Liver (tissue), 8 donors: ENCODE measurements at regions not wholly inside any gene's neighbourhood (a gene's known extent, or its start where the extent isn't known, plus 50 kb on each side); places are given as distances from the start of the nearest gene placed in this dataset.

Source experiments
- DNase-seq: peaks from one replicate; pipeline ENCODE4 v3.0.0-alpha.2; 2017; ENCODE audit warnings: low spot score
- H3K27ac ChIP-seq, 2 donors: one replicate each; pipeline ENCODE4 v1.7.0; 2013; ENCODE audit warnings: inconsistent platforms in 2 of 2, low read length in 2 of 2, control low read depth in 1 of 2, low read depth in 1 of 2, mild to moderate bottlenecking in 1 of 2
- H3K27me3 ChIP-seq, 4 donors: one replicate each; pipeline versions ENCODE4 v1.6.1 to v1.7.0; 2013; ENCODE audit warnings: low read length in 3 of 4, inconsistent platforms in 1 of 4, mild to moderate bottlenecking in 1 of 4, moderate library complexity in 1 of 4; ENCODE audit not compliant: control insufficient read depth in 4 of 4, insufficient read depth in 4 of 4
- H3K36me3 ChIP-seq, 4 donors: one replicate each; pipeline versions ENCODE4 v1.6.1 to v1.7.0; 2013; ENCODE audit warnings: low read length in 3 of 4, mild to moderate bottlenecking in 3 of 4, low read depth in 1 of 4, moderate library complexity in 1 of 4; ENCODE audit not compliant: control insufficient read depth in 4 of 4, insufficient read depth in 3 of 4
- H3K4me1 ChIP-seq, 4 donors: one replicate each; pipeline versions ENCODE4 v1.6.1 to v1.7.0; 2013; ENCODE audit warnings: low read length in 3 of 4, mild to moderate bottlenecking in 3 of 4, moderate library complexity in 1 of 4; ENCODE audit not compliant: control insufficient read depth in 4 of 4, insufficient read depth in 4 of 4
- H3K4me3 ChIP-seq, 3 donors: one replicate each; pipeline versions ENCODE4 v1.6.1 to v1.7.0; 2013; ENCODE audit warnings: low read length in 3 of 3, control low read depth in 1 of 3, low read depth in 1 of 3, mild to moderate bottlenecking in 1 of 3
- H3K9ac ChIP-seq, 2 donors: one replicate each; pipeline ENCODE4 v1.7.0; 2013; ENCODE audit warnings: low read length in 2 of 2, mild to moderate bottlenecking in 2 of 2, moderate library complexity in 2 of 2, control low read depth in 1 of 2, low read depth in 1 of 2
- H3K9me3 ChIP-seq, 4 donors: one replicate each; pipeline versions ENCODE4 v1.6.1 to v1.7.0; 2013; ENCODE audit warnings: low read length in 3 of 4; ENCODE audit not compliant: control insufficient read depth in 4 of 4
- CTCF ChIP-seq: fragments of 150-350 bp; IDR thresholded peaks from 2 replicates; pipeline ENCODE4 v1.5.1; 2017; ENCODE audit warnings: improper control_type of control experiment, low read depth, low read length; ENCODE audit not compliant: missing input control
- EGR1 ChIP-seq, 2 donors: IDR thresholded peaks; 2 replicates each; pipeline ENCODE4 v1.6.1; 2016 to 2018; ENCODE audit warnings: antibody characterized with exemption in 2 of 2, low read depth in 2 of 2
- FOXA1 ChIP-seq: IDR thresholded peaks from 2 replicates; pipeline ENCODE4 v1.6.1; 2016; ENCODE audit warnings: antibody characterized with exemption
- FOXA2 ChIP-seq: IDR thresholded peaks from 2 replicates; pipeline ENCODE4 v1.6.1; 2016; ENCODE audit warnings: antibody characterized with exemption
- HNF4A ChIP-seq, 2 donors: conservative IDR thresholded peaks; 2 replicates each; pipeline ENCODE4 v1.6.1; 2016; ENCODE audit warnings: antibody characterized with exemption in 2 of 2, mild to moderate bottlenecking in 2 of 2
- HNF4G ChIP-seq: IDR thresholded peaks from 2 replicates; pipeline ENCODE4 v1.6.1; 2016; ENCODE audit warnings: antibody characterized with exemption
- JUND ChIP-seq, 2 donors: IDR thresholded peaks; 2 replicates each; pipeline ENCODE4 v1.6.1; 2016; ENCODE audit warnings: antibody characterized with exemption in 2 of 2
- NR2F2 ChIP-seq: IDR thresholded peaks from 2 replicates; pipeline ENCODE4 v1.6.1; 2016; ENCODE audit warnings: antibody characterized with exemption
- RAD21 ChIP-seq, 2 donors: IDR thresholded peaks; 2 replicates each; pipeline ENCODE4 v1.6.1; 2016; ENCODE audit warnings: antibody characterized with exemption in 2 of 2, mild to moderate bottlenecking in 2 of 2
- REST ChIP-seq: IDR thresholded peaks from 2 replicates; pipeline ENCODE4 v1.6.1; 2016; ENCODE audit warnings: antibody characterized with exemption, mild to moderate bottlenecking
- SP1 ChIP-seq: IDR thresholded peaks from 2 replicates; pipeline ENCODE4 v1.6.1; 2018; ENCODE audit warnings: antibody characterized with exemption, mild to moderate bottlenecking
- YY1 ChIP-seq: IDR thresholded peaks from 2 replicates; pipeline ENCODE4 v1.6.1; 2016; ENCODE audit warnings: antibody characterized with exemption, mild to moderate bottlenecking
- WGBS: extraction: QIAGEN DNeasy Blood & Tissue Kit; methylation state at CpG from one replicate; pipeline ENCODE4 v1.1.7; 2013; 5-methylcytosine and 5-hydroxymethylcytosine counted together
- TF ChIP-seq, protein P1 (sequence below): IDR thresholded peaks from 2 replicates; pipeline ENCODE4 v1.6.1; 2016; ENCODE audit warnings: antibody characterized with exemption
- TF ChIP-seq, protein P2 (sequence below): IDR thresholded peaks from 2 replicates; pipeline ENCODE4 v1.6.1; 2016; ENCODE audit warnings: antibody characterized with exemption
- donor health status: healthy.
- donor health status: healthy.
- donor health status: healthy.
- donor health status: healthy.
- donor health status: healthy.

DNA sequence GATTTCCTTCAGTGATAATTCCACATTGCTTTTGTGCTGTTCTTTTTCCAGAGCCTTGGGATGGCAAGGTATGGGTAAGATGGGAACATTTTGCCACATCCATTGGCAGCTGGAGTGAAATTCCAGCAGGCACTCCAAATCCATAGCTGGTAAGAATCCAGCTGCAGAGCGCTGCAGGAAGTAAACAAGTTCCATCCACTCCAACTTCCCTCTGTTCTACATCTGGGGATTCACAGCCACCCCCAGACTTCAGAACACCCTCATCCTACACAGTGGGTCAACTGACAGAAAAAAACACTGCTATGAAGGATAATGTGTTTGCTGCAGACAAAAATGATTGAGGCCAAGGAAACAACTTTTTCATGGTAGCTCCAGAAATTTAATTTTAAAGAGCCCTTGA, 747.8 kb downstream of the MAFB start:
- 47% methylated on average over 1 of the region's 1 CpG for WGBS
- H3K27me3 ChIP-seq: no peaks in the 10 kb centered on the region

More for the DNA sequence above, 747.8 kb downstream of the MAFB start:
- DNase-seq: no peak
- H3K27ac ChIP-seq: no peak overlapping the region
- no peaks in the 10 kb centered on the region for H3K4me1 ChIP-seq
- no peak overlapping the region for H3K4me3 ChIP-seq
- H3K9me3 ChIP-seq: no peaks in the 10 kb centered on the region
- H3K36me3 ChIP-seq: no peaks in the 10 kb centered on the region
- no peak overlapping the region for H3K9ac ChIP-seq
- TF ChIP-seq NR2F2 (no peak), EGR1 (IDR thresholded peaks at IDR 0.05; ENCODE audit: low read depth in 2 of 2) (no peak), REST (no peak), RAD21 (IDR thresholded peaks at IDR 0.05) (no peak), JUND (IDR thresholded peaks at IDR 0.05) (no peak), CTCF (no peak), FOXA1 (no peak), HNF4G (no peak), FOXA2 (no peak), HNF4A (conservative IDR thresholded peaks at IDR 0.05) (no peak), YY1 (no peak), SP1 (no peak)
- TF ChIP-seq, protein P1, sequence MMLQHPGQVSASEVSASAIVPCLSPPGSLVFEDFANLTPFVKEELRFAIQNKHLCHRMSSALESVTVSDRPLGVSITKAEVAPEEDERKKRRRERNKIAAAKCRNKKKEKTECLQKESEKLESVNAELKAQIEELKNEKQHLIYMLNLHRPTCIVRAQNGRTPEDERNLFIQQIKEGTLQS: no peak
- TF ChIP-seq, protein P2, sequence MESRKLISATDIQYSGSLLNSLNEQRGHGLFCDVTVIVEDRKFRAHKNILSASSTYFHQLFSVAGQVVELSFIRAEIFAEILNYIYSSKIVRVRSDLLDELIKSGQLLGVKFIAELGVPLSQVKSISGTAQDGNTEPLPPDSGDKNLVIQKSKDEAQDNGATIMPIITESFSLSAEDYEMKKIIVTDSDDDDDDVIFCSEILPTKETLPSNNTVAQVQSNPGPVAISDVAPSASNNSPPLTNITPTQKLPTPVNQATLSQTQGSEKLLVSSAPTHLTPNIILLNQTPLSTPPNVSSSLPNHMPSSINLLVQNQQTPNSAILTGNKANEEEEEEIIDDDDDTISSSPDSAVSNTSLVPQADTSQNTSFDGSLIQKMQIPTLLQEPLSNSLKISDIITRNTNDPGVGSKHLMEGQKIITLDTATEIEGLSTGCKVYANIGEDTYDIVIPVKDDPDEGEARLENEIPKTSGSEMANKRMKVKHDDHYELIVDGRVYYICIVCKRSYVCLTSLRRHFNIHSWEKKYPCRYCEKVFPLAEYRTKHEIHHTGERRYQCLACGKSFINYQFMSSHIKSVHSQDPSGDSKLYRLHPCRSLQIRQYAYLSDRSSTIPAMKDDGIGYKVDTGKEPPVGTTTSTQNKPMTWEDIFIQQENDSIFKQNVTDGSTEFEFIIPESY: no peak
